Trophoblast cell (in vitro differentiated cells and primary cell): ENCODE measurements at regions not wholly inside any gene's neighbourhood (a gene's known extent, or its start where the extent isn't known, plus 50 kb on each side); places are given as distances from the start of the nearest gene placed in this dataset.

Experiments
- DNase-seq, 2 donors: peaks; one replicate each; pipeline ENCODE4 v3.0.0-alpha.2; 2016
- H2AFZ ChIP-seq: 2 replicates; pipeline ENCODE4 v1.6.1; 2013; ENCODE audit warnings: low read length, moderate library complexity, mild to moderate bottlenecking; ENCODE audit not compliant: insufficient read depth, poor library complexity
- H2AK5ac ChIP-seq: 2 replicates; pipeline ENCODE4 v1.6.1; 2013; ENCODE audit warnings: mild to moderate bottlenecking, low read length
- H2BK120ac ChIP-seq: 2 replicates; pipeline ENCODE4 v1.6.1; 2013; ENCODE audit warnings: low read length, mild to moderate bottlenecking, moderate library complexity; ENCODE audit not compliant: insufficient read depth, poor library complexity
- H2BK12ac ChIP-seq: 2 replicates; pipeline ENCODE4 v1.6.1; 2013; ENCODE audit warnings: mild to moderate bottlenecking, low read length, moderate library complexity
- H2BK5ac ChIP-seq: 2 replicates; pipeline ENCODE4 v1.6.1; 2013; ENCODE audit warnings: low read length, low read depth, moderate library complexity, mild to moderate bottlenecking; ENCODE audit not compliant: poor library complexity
- H3K14ac ChIP-seq: 2 replicates; pipeline ENCODE4 v1.6.1; 2013; ENCODE audit warnings: mild to moderate bottlenecking, low read length
- H3K18ac ChIP-seq: 2 replicates; pipeline ENCODE4 v1.6.1; 2013; ENCODE audit warnings: mild to moderate bottlenecking, low read length
- H3K23ac ChIP-seq: 2 replicates; pipeline ENCODE4 v1.6.1; 2013; ENCODE audit warnings: low read length
- H3K27ac ChIP-seq: 2 replicates; pipeline ENCODE4 v1.5.1; 2013; ENCODE audit warnings: low read depth, mild to moderate bottlenecking, inconsistent platforms, low read length, moderate library complexity
- H3K27me3 ChIP-seq: 2 replicates; pipeline ENCODE4 v1.6.1; 2013; ENCODE audit warnings: inconsistent platforms, mild to moderate bottlenecking, low read length, moderate library complexity; ENCODE audit not compliant: insufficient read depth
- H3K36me3 ChIP-seq, 2 experiments: 1 replicate in 1 of 2; 2 replicates in 1 of 2; pipeline ENCODE4 v1.6.1; 2013; ENCODE audit warnings: low read length in 2 of 2, mild to moderate bottlenecking in 2 of 2, moderate library complexity in 1 of 2; ENCODE audit not compliant: insufficient read depth in 2 of 2, control insufficient read depth in 1 of 2
- H3K4ac ChIP-seq: 2 replicates; pipeline ENCODE4 v1.6.1; 2013; ENCODE audit warnings: low read depth, mild to moderate bottlenecking, low read length, moderate library complexity
- H3K4me1 ChIP-seq, 2 experiments: 1 replicate in 1 of 2; 2 replicates in 1 of 2; pipeline ENCODE4 v1.6.1; 2013; ENCODE audit warnings: low read length in 2 of 2, mild to moderate bottlenecking in 2 of 2, moderate library complexity in 1 of 2; ENCODE audit not compliant: insufficient read depth in 2 of 2, control insufficient read depth in 1 of 2
- H3K4me2 ChIP-seq: 2 replicates; pipeline ENCODE4 v1.6.1; 2013; ENCODE audit warnings: inconsistent platforms, mild to moderate bottlenecking, low read length, moderate library complexity
- H3K4me3 ChIP-seq: 2 replicates; pipeline ENCODE4 v1.5.1; 2013; ENCODE audit warnings: mild to moderate bottlenecking, low read depth, low read length, inconsistent platforms
- H3K79me1 ChIP-seq: one replicate; pipeline ENCODE4 v1.6.1; 2013; ENCODE audit warnings: low read length
- H3K79me2 ChIP-seq: 2 replicates; pipeline ENCODE4 v1.6.1; 2013; ENCODE audit warnings: low read length, mild to moderate bottlenecking; ENCODE audit not compliant: control insufficient read depth, insufficient read depth, poor library complexity
- H3K9ac ChIP-seq: 2 replicates; pipeline ENCODE4 v1.6.1; 2013; ENCODE audit warnings: mild to moderate bottlenecking, low read length
- H3K9me3 ChIP-seq: 2 replicates; pipeline ENCODE4 v1.6.1; 2013; ENCODE audit warnings: low read depth, mild to moderate bottlenecking, control low read depth, inconsistent platforms, low read length; ENCODE audit not compliant: insufficient read depth
- H4K12ac ChIP-seq: 2 replicates; pipeline ENCODE4 v1.6.1; 2013; ENCODE audit warnings: low read depth, mild to moderate bottlenecking, low read length, moderate library complexity
- H4K8ac ChIP-seq: 2 replicates; pipeline ENCODE4 v1.6.1; 2013; ENCODE audit warnings: low read depth, mild to moderate bottlenecking, low read length, moderate library complexity
- H4K91ac ChIP-seq: one replicate; pipeline ENCODE4 v1.6.1; 2013; ENCODE audit warnings: low read depth, mild to moderate bottlenecking, low read length, moderate library complexity
- WGBS: extraction: QIAGEN DNeasy Blood & Tissue Kit; methylation state at CpG from one replicate; pipeline ENCODE4 v1.1.7; 2013; ENCODE audit warnings: missing lambda C conversion rate; ENCODE audit not compliant: insufficient read length, insufficient coverage; ENCODE audit errors: extremely low coverage; 5-methylcytosine and 5-hydroxymethylcytosine counted together

GRCh38 chr4:119898211-119898610 is 168.4 kb downstream of the MAD2L1 start:
- no peak overlapping the region for H2AFZ ChIP-seq
- H3K4me1 ChIP-seq, result no peaks in the 10 kb centered on the region
- no peak overlapping the region for H2BK5ac ChIP-seq
- no peak overlapping the region for H3K27ac ChIP-seq
- H2BK120ac ChIP-seq, result no peak overlapping the region
- no peaks in the 10 kb centered on the region for H3K27me3 ChIP-seq
- H3K14ac ChIP-seq, result no peak overlapping the region
- no peaks in the 10 kb centered on the region for H3K79me2 ChIP-seq
- H3K36me3 ChIP-seq, result no peaks in the 10 kb centered on the region
- H3K9me3 ChIP-seq, result no peaks in the 10 kb centered on the region
- no peak overlapping the region for H3K18ac ChIP-seq
- no peak overlapping the region for H3K23ac ChIP-seq
- H4K91ac ChIP-seq, result no peak overlapping the region
- no peak overlapping the region for H4K8ac ChIP-seq
- H4K12ac ChIP-seq, result no peak overlapping the region
- no peak overlapping the region for H3K9ac ChIP-seq
- WGBS, result no CpG with 5 or more reads among the region's 5 CpGs
- H3K4me3 ChIP-seq, result no peak overlapping the region
- no peak overlapping the region for H3K4ac ChIP-seq
- H2AK5ac ChIP-seq, result no peak overlapping the region
- no peak overlapping the region for H2BK12ac ChIP-seq
- no peak for DNase-seq
- H3K79me1 ChIP-seq, result no peaks in the 10 kb centered on the region
- H3K4me2 ChIP-seq, result no peak overlapping the region

GRCh38 chr4:119897260-119897659 is 169.4 kb downstream of the MAD2L1 start:
- H3K23ac ChIP-seq, result no peak overlapping the region

GRCh38 chr4:119894650-119895208 is 171.9 kb downstream of the MAD2L1 start:
- no CpG with 5 or more reads among the region's 3 CpGs for WGBS
- Histone ChIP-seq H3K79me1 (no peaks in the 10 kb centered on the region), H3K4me2 (no peak overlapping the region), H2BK12ac (no peak overlapping the region), H3K79me2 (no peaks in the 10 kb centered on the region), H4K91ac (no peak overlapping the region), H3K4me1 (no peaks in the 10 kb centered on the region), H4K8ac (no peak overlapping the region), H2AFZ (no peak overlapping the region), H3K14ac (no peak overlapping the region), H3K9ac (no peak overlapping the region), H3K4ac (no peak overlapping the region), H3K23ac (no peak overlapping the region), H3K4me3 (no peak overlapping the region), H3K9me3 (no peaks in the 10 kb centered on the region), H4K12ac (no peak overlapping the region), H3K27me3 (no peaks in the 10 kb centered on the region), H2BK120ac (no peak overlapping the region), H2BK5ac (no peak overlapping the region), H3K27ac (no peak overlapping the region), H2AK5ac (no peak overlapping the region), H3K36me3 (no peaks in the 10 kb centered on the region), H3K18ac (no peak overlapping the region)
- no peak for DNase-seq

More at GRCh38 chr4:119897260-119897659, 169.4 kb downstream of the MAD2L1 start:
- Histone ChIP-seq H3K4me3 (no peak overlapping the region), H3K9ac (no peak overlapping the region), H3K27me3 (no peaks in the 10 kb centered on the region), H3K79me1 (no peaks in the 10 kb centered on the region), H2BK120ac (no peak overlapping the region), H4K12ac (no peak overlapping the region), H2BK12ac (no peak overlapping the region), H3K4me2 (no peak overlapping the region), H3K27ac (no peak overlapping the region), H3K79me2 (no peaks in the 10 kb centered on the region), H3K4me1 (no peaks in the 10 kb centered on the region), H4K91ac (no peak overlapping the region), H3K18ac (no peak overlapping the region), H3K14ac (no peak overlapping the region), H2AK5ac (no peak overlapping the region), H2BK5ac (no peak overlapping the region), H4K8ac (no peak overlapping the region), H2AFZ (no peak overlapping the region), H3K4ac (no peak overlapping the region), H3K36me3 (no peaks in the 10 kb centered on the region), H3K9me3 (no peaks in the 10 kb centered on the region)
- WGBS, result no CpG with 5 or more reads among the region's 2 CpGs
- no peak for DNase-seq

GRCh38 chr4:119873794-119874325 is 192.8 kb downstream of the MAD2L1 start:
- Histone ChIP-seq H4K91ac (no peak overlapping the region), H3K4me2 (no peak overlapping the region), H3K23ac (no peak overlapping the region), H3K14ac (no peak overlapping the region), H4K12ac (no peak overlapping the region), H3K79me1 (no peaks in the 10 kb centered on the region), H2BK12ac (no peak overlapping the region), H3K18ac (no peak overlapping the region), H3K4me3 (no peak overlapping the region), H2BK120ac (no peak overlapping the region), H4K8ac (no peak overlapping the region), H3K4ac (no peak overlapping the region), H3K4me1 (no peaks in the 10 kb centered on the region), H3K36me3 (no peaks in the 10 kb centered on the region), H2AK5ac (no peak overlapping the region), H3K9me3 (no peaks in the 10 kb centered on the region), H2BK5ac (no peak overlapping the region), H2AFZ (no peak overlapping the region), H3K27me3 (no peaks in the 10 kb centered on the region), H3K79me2 (no peaks in the 10 kb centered on the region), H3K27ac (no peak overlapping the region), H3K9ac (no peak overlapping the region)
- no peak for DNase-seq
- no CpG with 5 or more reads among the region's 2 CpGs for WGBS
